ENCODE measurements at regions not wholly inside any gene's neighbourhood (a gene's known extent, or its start where the extent isn't known, plus 50 kb on each side); places are given as distances from the start of the nearest gene placed in this dataset.

DNA sequence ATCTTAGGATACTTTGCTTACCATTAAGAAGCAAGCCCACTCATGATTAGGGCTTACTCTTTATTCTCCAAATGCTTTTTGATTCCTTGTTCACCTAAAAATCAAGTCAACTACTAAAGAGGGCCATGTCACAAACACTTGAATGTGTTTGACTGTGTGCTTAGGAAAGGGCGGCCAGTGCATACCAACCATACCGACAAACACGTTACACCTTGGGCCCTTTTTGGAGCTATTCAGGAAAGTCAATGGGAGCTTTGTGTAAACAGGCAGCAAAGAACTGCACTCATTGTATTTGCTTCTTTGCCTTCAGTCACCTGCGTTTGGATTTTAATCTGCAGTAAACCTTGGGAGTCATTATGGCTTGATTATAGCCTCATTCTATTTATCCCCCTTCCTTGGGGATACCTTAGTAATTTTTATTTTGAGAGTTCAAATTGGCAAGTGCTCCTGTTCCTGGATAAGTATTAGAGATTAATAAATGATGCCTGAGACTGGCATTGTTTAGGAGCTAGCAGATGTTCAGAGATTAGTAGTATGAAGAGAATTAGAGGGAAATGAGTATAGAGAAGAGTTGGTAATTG, 102.6 kb upstream of the HDGFL1 start:
- TF ChIP-seq, protein P1, sequence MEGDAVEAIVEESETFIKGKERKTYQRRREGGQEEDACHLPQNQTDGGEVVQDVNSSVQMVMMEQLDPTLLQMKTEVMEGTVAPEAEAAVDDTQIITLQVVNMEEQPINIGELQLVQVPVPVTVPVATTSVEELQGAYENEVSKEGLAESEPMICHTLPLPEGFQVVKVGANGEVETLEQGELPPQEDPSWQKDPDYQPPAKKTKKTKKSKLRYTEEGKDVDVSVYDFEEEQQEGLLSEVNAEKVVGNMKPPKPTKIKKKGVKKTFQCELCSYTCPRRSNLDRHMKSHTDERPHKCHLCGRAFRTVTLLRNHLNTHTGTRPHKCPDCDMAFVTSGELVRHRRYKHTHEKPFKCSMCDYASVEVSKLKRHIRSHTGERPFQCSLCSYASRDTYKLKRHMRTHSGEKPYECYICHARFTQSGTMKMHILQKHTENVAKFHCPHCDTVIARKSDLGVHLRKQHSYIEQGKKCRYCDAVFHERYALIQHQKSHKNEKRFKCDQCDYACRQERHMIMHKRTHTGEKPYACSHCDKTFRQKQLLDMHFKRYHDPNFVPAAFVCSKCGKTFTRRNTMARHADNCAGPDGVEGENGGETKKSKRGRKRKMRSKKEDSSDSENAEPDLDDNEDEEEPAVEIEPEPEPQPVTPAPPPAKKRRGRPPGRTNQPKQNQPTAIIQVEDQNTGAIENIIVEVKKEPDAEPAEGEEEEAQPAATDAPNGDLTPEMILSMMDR (IDR thresholded peaks at IDR 0.05; ENCODE audit: low read depth, low read length, missing control alignments): no peak
- DNase-seq (ENCODE audit: low read depth): no peak
- in situ Hi-C loops (cut with HindIII; ENCODE audit: low sequenced_read_pairs): no loop called here
- H3K4me3 ChIP-seq (ENCODE audit: low read depth, low read length): no peak overlapping the region

DNA sequence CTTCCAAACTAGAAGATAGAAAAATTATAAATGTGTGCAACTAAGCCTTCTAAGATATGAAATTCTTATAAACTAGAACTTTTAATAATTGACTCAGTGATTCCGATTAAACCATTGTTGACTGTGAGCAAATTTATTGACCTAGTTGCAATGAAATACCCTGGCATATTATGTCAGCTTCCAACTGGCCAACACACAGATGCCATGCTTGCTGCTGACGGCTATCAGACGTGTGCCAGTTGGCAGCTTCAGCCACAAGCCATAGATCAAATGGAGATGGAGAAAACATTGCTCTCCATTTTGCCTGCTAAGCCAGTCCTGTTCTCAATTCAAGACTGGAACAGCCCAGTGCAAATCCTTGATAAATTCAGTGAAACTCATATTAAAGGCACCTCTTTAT, 101.7 kb upstream of the HDGFL1 start:
- TF ChIP-seq, protein P1 (IDR thresholded peaks at IDR 0.05; ENCODE audit: low read depth, low read length, missing control alignments): no peak
- in situ Hi-C loops (cut with HindIII; ENCODE audit: low sequenced_read_pairs): no loop called here
- H3K4me3 ChIP-seq (ENCODE audit: low read depth, low read length): no peak overlapping the region
- DNase-seq (ENCODE audit: low read depth): no peak

DNA sequence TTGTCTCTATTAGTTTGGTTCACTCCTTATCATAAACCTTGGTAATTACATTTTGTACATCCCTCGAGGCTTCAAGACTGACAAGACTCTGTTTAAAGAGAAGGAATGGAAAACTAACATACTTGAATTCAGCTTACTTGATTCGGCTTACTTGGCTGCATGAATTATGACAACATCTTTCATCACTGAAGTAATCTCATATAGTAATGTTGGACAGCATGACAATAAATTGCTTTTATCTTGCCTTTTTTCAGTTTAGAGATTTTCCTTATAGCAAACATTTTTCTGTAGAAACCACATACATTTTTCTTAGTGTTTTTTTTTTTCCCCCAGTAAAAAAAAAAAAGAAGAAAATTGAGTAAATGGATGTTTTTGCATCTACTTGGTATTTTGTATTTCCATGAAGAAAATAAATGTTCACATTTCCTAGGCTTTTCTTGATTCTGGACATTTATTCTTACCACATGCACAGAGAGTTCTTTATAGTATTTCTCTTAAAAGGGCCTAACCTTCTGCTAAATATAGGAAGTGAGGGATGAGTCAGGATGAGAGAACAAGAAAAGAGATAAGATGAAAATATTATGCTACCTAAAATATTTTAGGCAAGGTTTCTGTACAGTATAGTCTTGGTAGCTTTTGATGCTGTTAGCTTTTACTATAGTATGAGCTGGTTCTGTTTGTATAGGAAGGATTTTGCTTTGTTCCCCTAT, 101.0 kb upstream of the HDGFL1 start:
- no peak overlapping the region for H3K4me3 ChIP-seq (ENCODE audit: low read depth, low read length)
- no peak for DNase-seq (ENCODE audit: low read depth)
- TF ChIP-seq, protein P1 (IDR thresholded peaks at IDR 0.05; ENCODE audit: low read depth, low read length, missing control alignments): no peak
- in situ Hi-C loops (cut with HindIII; ENCODE audit: low sequenced_read_pairs): no loop called here

DNA sequence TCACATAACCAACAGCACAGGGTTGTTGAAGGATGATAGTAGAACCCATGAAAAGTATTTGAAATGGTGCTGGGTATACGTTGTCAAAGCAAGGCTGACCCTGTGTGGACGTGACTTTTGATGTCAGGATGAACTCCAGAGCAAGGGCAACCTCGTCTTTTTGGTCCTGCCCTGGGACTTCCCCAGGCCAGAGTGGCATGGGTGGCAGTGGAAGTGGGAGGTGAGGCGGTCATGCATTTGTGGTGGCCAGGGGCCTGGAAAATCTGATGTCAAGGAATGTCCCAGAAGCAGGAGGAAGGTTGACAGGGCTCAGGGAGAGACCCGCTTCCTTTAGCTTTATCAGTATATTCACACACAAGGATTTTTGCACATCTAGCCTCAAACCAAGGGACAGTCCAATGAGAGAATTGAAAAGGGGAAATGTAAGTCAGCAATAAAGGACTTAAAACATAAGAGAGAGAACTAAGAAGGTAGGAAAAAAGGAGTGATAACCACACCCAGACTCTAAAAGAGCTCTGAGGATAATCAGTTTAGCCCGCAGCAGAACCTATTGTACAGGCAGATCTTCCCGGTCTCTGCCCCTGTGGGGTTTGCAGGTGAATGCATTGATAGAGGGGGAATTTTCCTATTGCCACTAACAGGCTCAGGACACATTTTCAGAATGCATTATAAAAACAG, 98.8 kb upstream of the HDGFL1 start:
- DNase-seq (ENCODE audit: low read depth): no peak
- no peak overlapping the region for H3K4me3 ChIP-seq (ENCODE audit: low read depth, low read length)
- in situ Hi-C loops (cut with HindIII; ENCODE audit: low sequenced_read_pairs): loop anchor here (5.0 kb wide), 1 partner anchor 38 kb away; no protein-coding TSS in a partner anchor
- TF ChIP-seq, protein P1 (IDR thresholded peaks at IDR 0.05; ENCODE audit: low read depth, low read length, missing control alignments): no peak

DNA sequence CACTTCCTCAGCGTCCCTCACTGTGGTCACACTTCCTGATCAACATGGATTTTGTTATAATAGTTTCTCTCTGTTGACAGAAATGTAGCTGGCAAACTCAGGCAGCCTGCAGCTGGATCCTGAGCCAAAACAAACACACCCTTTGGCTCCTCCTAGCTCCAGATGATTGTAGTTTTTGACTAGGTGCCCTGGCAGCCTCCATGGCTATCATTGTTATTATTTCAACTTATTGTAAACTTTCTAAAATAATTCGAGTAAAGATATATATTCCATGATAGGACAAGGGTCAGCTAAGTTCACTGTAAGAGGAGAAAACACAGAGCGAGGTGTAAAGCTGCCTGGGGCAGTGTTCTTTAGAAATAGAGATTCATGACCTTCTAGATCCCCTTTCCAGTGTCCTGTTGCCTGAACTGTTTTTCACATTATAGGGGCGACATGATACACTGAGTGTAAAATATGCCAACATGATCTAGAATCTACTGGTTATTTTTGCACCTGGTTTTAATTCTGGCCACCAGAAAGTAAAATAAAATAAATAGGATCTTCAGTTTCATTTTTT, 98.2 kb upstream of the HDGFL1 start:
- H3K4me3 ChIP-seq (ENCODE audit: low read depth, low read length): no peak overlapping the region
- TF ChIP-seq, protein P1 (IDR thresholded peaks at IDR 0.05; ENCODE audit: low read depth, low read length, missing control alignments): no peak
- in situ Hi-C loops (cut with HindIII; ENCODE audit: low sequenced_read_pairs): loop anchor here (5.0 kb wide), 1 partner anchor 39 kb away; no protein-coding TSS in a partner anchor
- DNase-seq (ENCODE audit: low read depth): peak; percentile 52

DNA sequence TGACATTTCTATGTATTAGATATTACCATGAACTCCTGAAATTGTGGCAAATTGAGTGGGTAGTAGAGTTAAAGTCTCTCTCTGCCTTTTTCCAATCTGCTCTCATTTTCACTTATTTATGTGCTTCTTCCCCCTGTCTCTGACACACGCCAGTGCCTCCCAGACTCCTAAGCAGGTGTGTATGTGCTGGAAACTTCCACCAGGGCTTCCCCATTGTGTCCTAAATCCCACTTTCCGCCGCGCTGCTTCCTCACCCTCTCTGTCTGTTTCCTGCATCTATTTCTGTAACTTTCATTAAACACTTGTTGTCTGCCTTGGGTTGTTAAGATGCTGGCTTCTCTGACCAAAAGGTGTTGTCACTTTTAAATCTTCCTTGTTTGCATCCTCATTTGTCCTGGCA, 97.6 kb upstream of the HDGFL1 start:
- no peak for DNase-seq (ENCODE audit: low read depth)
- H3K4me3 ChIP-seq (ENCODE audit: low read depth, low read length): no peak overlapping the region
- in situ Hi-C loops (cut with HindIII; ENCODE audit: low sequenced_read_pairs): loop anchor here (5.0 kb wide), 1 partner anchor 39 kb away; no protein-coding TSS in a partner anchor
- TF ChIP-seq, protein P1 (IDR thresholded peaks at IDR 0.05; ENCODE audit: low read depth, low read length, missing control alignments): no peak

Data from astrocyte of the cerebellum (primary cell).